H9 (cell line): ENCODE measurements at regions not wholly inside any gene's neighbourhood (a gene's known extent, or its start where the extent isn't known, plus 50 kb on each side); places are given as distances from the start of the nearest gene placed in this dataset.

Experiments
- DNase-seq: peaks from one replicate; pipeline ENCODE4 v3.0.0-alpha.2; 2017
- H2AFZ ChIP-seq: one replicate; pipeline ENCODE4 v1.6.1; 2013; ENCODE audit warnings: mild to moderate bottlenecking, low read length, control low read depth, moderate library complexity
- H2AK5ac ChIP-seq: 2 replicates; pipeline ENCODE4 v1.6.1; 2013; ENCODE audit warnings: low read length, control low read depth, mixed read lengths; ENCODE audit not compliant: insufficient read length
- H2BK120ac ChIP-seq: one replicate; pipeline ENCODE4 v1.6.1; 2013; ENCODE audit warnings: low read depth, mild to moderate bottlenecking, low read length, control low read depth, inconsistent platforms; ENCODE audit not compliant: poor library complexity, severe bottlenecking
- H2BK12ac ChIP-seq: 2 replicates; pipeline ENCODE4 v1.6.1; 2013; ENCODE audit warnings: low read length, control low read depth, mixed read lengths, low read depth; ENCODE audit not compliant: insufficient read length
- H2BK15ac ChIP-seq: 2 replicates; pipeline ENCODE4 v1.6.1; 2013; ENCODE audit warnings: low read depth, low read length, control low read depth
- H2BK20ac ChIP-seq: one replicate; pipeline ENCODE4 v1.6.1; 2013; ENCODE audit warnings: low read depth, mild to moderate bottlenecking, low read length, control low read depth, inconsistent platforms; ENCODE audit not compliant: poor library complexity, severe bottlenecking
- H2BK5ac ChIP-seq: 2 replicates; pipeline ENCODE4 v1.6.1; 2013; ENCODE audit warnings: low read length, control low read depth, mixed read lengths; ENCODE audit not compliant: insufficient read length
- H3K14ac ChIP-seq: 2 replicates; pipeline ENCODE4 v1.6.1; 2013; ENCODE audit warnings: low read length, control low read depth; ENCODE audit not compliant: insufficient read depth
- H3K18ac ChIP-seq: 2 replicates; pipeline ENCODE4 v1.6.1; 2013; ENCODE audit warnings: low read depth, mild to moderate bottlenecking, mixed read lengths, low read length, control low read depth; ENCODE audit not compliant: insufficient read length
- H3K23ac ChIP-seq: 2 replicates; pipeline ENCODE4 v1.6.1; 2013; ENCODE audit warnings: low read length, control low read depth, mixed read lengths, low read depth; ENCODE audit not compliant: insufficient read length
- H3K23me2 ChIP-seq: 2 replicates; pipeline ENCODE4 v1.6.1; 2013; ENCODE audit warnings: low read depth, mild to moderate bottlenecking, mixed read lengths, low read length, control low read depth; ENCODE audit not compliant: insufficient read length, poor library complexity, severe bottlenecking
- H3K27ac ChIP-seq: 2 replicates; pipeline ENCODE4 v1.5.1; 2013; ENCODE audit warnings: low read length, control low read depth, mixed read lengths, low read depth; ENCODE audit not compliant: insufficient read length
- H3K27me3 ChIP-seq: 2 replicates; pipeline ENCODE4 v1.6.1; 2013; ENCODE audit warnings: low read length, control low read depth, inconsistent platforms; ENCODE audit not compliant: insufficient read depth
- H3K4ac ChIP-seq: 2 replicates; pipeline ENCODE4 v1.6.1; 2013; ENCODE audit warnings: low read depth, mild to moderate bottlenecking, control low read depth, inconsistent platforms, low read length, moderate library complexity
- H3K4me1 ChIP-seq: 2 replicates; pipeline ENCODE4 v1.6.1; 2013; ENCODE audit warnings: low read length, control low read depth, inconsistent platforms; ENCODE audit not compliant: insufficient read depth
- H3K4me2 ChIP-seq: 2 replicates; pipeline ENCODE4 v1.6.1; 2013; ENCODE audit warnings: low read length, control low read depth, mixed read lengths; ENCODE audit not compliant: insufficient read length, insufficient read depth
- H3K56ac ChIP-seq: 2 replicates; pipeline ENCODE4 v1.6.1; 2013; ENCODE audit warnings: low read depth, mild to moderate bottlenecking, mixed read lengths, low read length, control low read depth; ENCODE audit not compliant: insufficient read length
- H3K79me1 ChIP-seq: 2 replicates; pipeline ENCODE4 v1.6.1; 2013; ENCODE audit warnings: low read depth, mild to moderate bottlenecking, moderate library complexity, low read length, control low read depth, inconsistent platforms; ENCODE audit not compliant: insufficient read depth, poor library complexity, severe bottlenecking
- H3K79me2 ChIP-seq: 2 replicates; pipeline ENCODE4 v1.6.1; 2013; ENCODE audit warnings: low read length, control low read depth, inconsistent platforms; ENCODE audit not compliant: insufficient read depth
- H3K9ac ChIP-seq: 2 replicates; pipeline ENCODE4 v1.6.1; 2013; ENCODE audit warnings: low read length, control low read depth, mixed read lengths; ENCODE audit not compliant: insufficient read length; ENCODE audit errors: extremely low read depth
- H3K9me3 ChIP-seq: one replicate; pipeline ENCODE4 v1.6.1; 2013; ENCODE audit warnings: low read depth, low read length, inconsistent platforms; ENCODE audit not compliant: control insufficient read depth
- H3T11ph ChIP-seq: one replicate; pipeline ENCODE4 v1.6.1; 2013; ENCODE audit warnings: mild to moderate bottlenecking, low read length, control low read depth, inconsistent platforms
- H4K20me1 ChIP-seq: one replicate; pipeline ENCODE4 v1.6.1; 2013; ENCODE audit not compliant: control insufficient read depth, insufficient read length, insufficient read depth
- H4K5ac ChIP-seq: 2 replicates; pipeline ENCODE4 v1.6.1; 2013; ENCODE audit warnings: low read depth, mild to moderate bottlenecking, mixed read lengths, low read length, control low read depth; ENCODE audit not compliant: insufficient read length
- H4K8ac ChIP-seq: replicated peaks from 2 replicates; pipeline ENCODE4 v1.6.1; 2013; ENCODE audit warnings: low read length, control low read depth, mixed read lengths, low read depth; ENCODE audit not compliant: insufficient read length
- H4K91ac ChIP-seq: 2 replicates; pipeline ENCODE4 v1.6.1; 2013; ENCODE audit warnings: low read depth, mild to moderate bottlenecking, moderate library complexity, mixed read lengths, low read length, control low read depth; ENCODE audit not compliant: insufficient read length
- H3K27ac Mint-ChIP-seq, 3 experiments: 2 replicates in 2 of 3; 3 replicates in 1 of 3; pipeline ENCODE4 v1.8.0; 2020 to 2021; ENCODE audit warnings: mixed read lengths in 3 of 3, mild to moderate bottlenecking in 1 of 3, moderate library complexity in 1 of 3
- H3K27me3 Mint-ChIP-seq: 2 replicates; pipeline ENCODE4 v1.8.0; 2021; ENCODE audit warnings: low read depth, mild to moderate bottlenecking, moderate library complexity, mixed read lengths
- H3K36me3 Mint-ChIP-seq, 3 experiments: 2 replicates in 2 of 3; 3 replicates in 1 of 3; pipeline ENCODE4 v1.8.0; 2020 to 2021; ENCODE audit warnings: low read depth in 3 of 3, mixed read lengths in 3 of 3; ENCODE audit not compliant: insufficient read depth in 1 of 3
- H3K4me1 Mint-ChIP-seq, 2 experiments: 2 replicates each; pipeline ENCODE4 v1.8.0; 2020; ENCODE audit warnings: mixed read lengths in 2 of 2
- H3K4me3 Mint-ChIP-seq, 2 experiments: 2 replicates in 1 of 2; 3 replicates in 1 of 2; pipeline ENCODE4 v1.8.0; 2020 to 2021; ENCODE audit warnings: mild to moderate bottlenecking in 2 of 2, mixed read lengths in 2 of 2, moderate library complexity in 1 of 2
- H3K9me3 Mint-ChIP-seq, 2 experiments: 2 replicates in 1 of 2; 3 replicates in 1 of 2; pipeline ENCODE4 v1.8.0; 2020; ENCODE audit warnings: mild to moderate bottlenecking in 2 of 2, mixed read lengths in 2 of 2, moderate library complexity in 1 of 2
- CTCF ChIP-seq: fragments of 200-600 bp; sonication (generic); conservative IDR thresholded peaks from 3 replicates; pipeline ENCODE4 v1.8.0; 2021; ENCODE audit warnings: antibody characterized with exemption, mild to moderate bottlenecking
- WGBS: extraction: QIAGEN DNeasy Blood & Tissue Kit; methylation state at CpG from one replicate; pipeline ENCODE4 v1.1.7; 2013; ENCODE audit warnings: missing lambda C conversion rate, low lambda C conversion rate, mixed read lengths; ENCODE audit not compliant: insufficient read length; ENCODE audit errors: extremely low coverage; 5-methylcytosine and 5-hydroxymethylcytosine counted together

GRCh38 chr5:154654486-154655371 is 100.4 kb upstream of the LARP1 start:
- Mint-ChIP-seq H3K9me3 (no peaks in the 10 kb centered on the region), H3K4me1 (peaks cover 7 to 15% of the 10 kb centered on the region in 2 experiments; a peak in 2 of 4 replicates), H3K27me3 (no peaks in the 10 kb centered on the region), H3K27ac (peak overlapping the region; percentile 58 to 87 (median 70); a peak in 3 of 7 replicates), H3K36me3 (no peaks in the 10 kb centered on the region), H3K4me3 (no peak overlapping the region)
- Histone ChIP-seq H3K18ac (no peak overlapping the region), H4K20me1 (no peaks in the 10 kb centered on the region), H3K23ac (no peak overlapping the region), H2BK20ac (no peak overlapping the region), H3K79me1 (no peaks in the 10 kb centered on the region), H3K4ac (no peak overlapping the region), H3K4me1 (no peaks in the 10 kb centered on the region; the same call in 1 of the 2 replicates), H2BK5ac (no peak overlapping the region), H4K91ac (no peak overlapping the region), H2BK15ac (no peak overlapping the region), H4K5ac (no peak overlapping the region), H3K4me2 (no peak overlapping the region), H2AK5ac (no peak overlapping the region), H2BK120ac (no peak overlapping the region), H3K56ac (no peak overlapping the region), H3K9ac (no peak overlapping the region), H3K79me2 (no peaks in the 10 kb centered on the region), H3K14ac (peak overlapping the region; percentile 80; the same call in 1 of the 2 replicates), H3K27ac (no peak overlapping the region), H3K23me2 (no peaks in the 10 kb centered on the region), H3K27me3 (no peaks in the 10 kb centered on the region), H4K8ac (no peak overlapping the region), H3T11ph (no peak overlapping the region), H3K9me3 (no peaks in the 10 kb centered on the region), H2AFZ (no peak overlapping the region), H2BK12ac (no peak overlapping the region)
- WGBS, result no CpG with 5 or more reads among the region's 13 CpGs
- DNase-seq, result no peak
- TF ChIP-seq CTCF, result no peak
